ENCODE measurements at regions not wholly inside any gene's neighbourhood (a gene's known extent, or its start where the extent isn't known, plus 50 kb on each side); places are given as distances from the start of the nearest gene placed in this dataset.

DNA sequence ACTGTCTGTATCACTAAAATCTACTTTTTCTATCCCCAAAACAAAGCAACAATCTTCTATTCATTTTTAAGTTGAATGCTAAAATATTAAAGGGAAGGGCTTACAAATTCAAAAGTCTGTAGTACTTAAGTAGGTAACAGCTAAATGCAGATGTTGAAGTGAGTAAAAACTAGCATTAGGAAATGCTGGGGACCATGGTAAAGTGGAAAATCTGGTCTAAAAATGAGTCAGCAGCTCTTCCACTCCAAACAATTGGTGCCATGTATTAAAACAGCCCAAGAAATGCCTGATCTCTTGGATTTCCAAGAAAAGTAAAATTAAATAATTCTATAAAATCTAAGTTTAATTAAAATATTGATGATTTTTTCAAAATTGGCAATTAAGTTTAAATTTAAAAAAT, 73.3 kb upstream of the PPP3CA start:
- TF ChIP-seq CTCF (IDR thresholded peaks at IDR 0.05), result no peak
- TF ChIP-seq EZH2phosphoT487 (IDR thresholded peaks at IDR 0.05), result no peak
